CD4-positive, alpha-beta T cell (primary cell): ENCODE measurements at regions not wholly inside any gene's neighbourhood (a gene's known extent, or its start where the extent isn't known, plus 50 kb on each side); places are given as distances from the start of the nearest gene placed in this dataset.

Experiments used
- ATAC-seq: fragments of 200-7000 bp; cut with Tn5 transposase; one replicate; pipeline ENCODE4 v1.10.0; 2022; ENCODE audit warnings: mild to moderate bottlenecking; ENCODE audit not compliant: poor library complexity
- CTCF ChIA-PET: fragments of 350-600 bp; sonication (Branson Sonifier 250); formaldehyde crosslinking; loops from one replicate; lab custom pipeline; 2021; ENCODE audit warnings: antibody characterized with exemption, inconsistent platforms; lab: Charles Lee
- POLR2A ChIA-PET: fragments of 350-600 bp; sonication (Branson Sonifier 250); formaldehyde crosslinking; loops from one replicate; lab custom pipeline; 2021; ENCODE audit warnings: antibody characterized with exemption, inconsistent platforms; lab: Charles Lee
- DNase-seq, 14 experiments: peaks; one replicate each; pipeline ENCODE4 v3.0.0-alpha.2; 2013 to 2020; ENCODE audit warnings: mixed read lengths in 2 of 14
- H3K27ac ChIP-seq, 2 donors: one replicate each; pipeline versions ENCODE4 v1.5.1 to v1.7.0; 2013; ENCODE audit warnings: low read length in 2 of 2, low read depth in 1 of 2, mild to moderate bottlenecking in 1 of 2
- H3K27me3 ChIP-seq, 2 experiments: 1 replicate in 1 of 2; 2 replicates in 1 of 2; pipeline versions ENCODE4 v1.6.1 to v1.7.0; 2013; ENCODE audit warnings: low read length in 2 of 2, control low read depth in 1 of 2, mild to moderate bottlenecking in 1 of 2, moderate library complexity in 1 of 2; ENCODE audit not compliant: insufficient read depth in 2 of 2, control insufficient read depth in 1 of 2
- H3K36me3 ChIP-seq: one replicate; pipeline ENCODE4 v1.6.1; 2013; ENCODE audit warnings: low read length, control low read depth; ENCODE audit not compliant: insufficient read depth
- H3K4me1 ChIP-seq: one replicate; pipeline ENCODE4 v1.6.1; 2013; ENCODE audit warnings: low read length, control low read depth; ENCODE audit not compliant: insufficient read depth
- H3K4me3 ChIP-seq: one replicate; pipeline ENCODE4 v1.5.1; 2013; ENCODE audit warnings: mild to moderate bottlenecking, low read length, moderate library complexity
- H3K9me3 ChIP-seq, 2 experiments: 1 replicate in 1 of 2; 2 replicates in 1 of 2; pipeline versions ENCODE4 v1.6.1 to v1.7.0; 2013; ENCODE audit warnings: low read length in 2 of 2, mild to moderate bottlenecking in 2 of 2, control low read depth in 1 of 2, moderate library complexity in 1 of 2; ENCODE audit not compliant: control insufficient read depth in 1 of 2, insufficient read depth in 1 of 2
- H3K27ac Mint-ChIP-seq: one replicate; pipeline ENCODE4 v1.8.0; 2020; ENCODE audit warnings: mixed read lengths
- H3K27me3 Mint-ChIP-seq: one replicate; pipeline ENCODE4 v1.8.0; 2021; ENCODE audit warnings: mixed read lengths
- H3K36me3 Mint-ChIP-seq: one replicate; pipeline ENCODE4 v1.8.0; 2021; ENCODE audit warnings: low read depth, mixed read lengths
- H3K4me1 Mint-ChIP-seq: one replicate; pipeline ENCODE4 v1.8.0; 2021; ENCODE audit warnings: low read depth, mixed read lengths
- H3K4me3 Mint-ChIP-seq: one replicate; pipeline ENCODE4 v1.8.0; 2020; ENCODE audit warnings: mild to moderate bottlenecking, mixed read lengths
- H3K9me3 Mint-ChIP-seq: one replicate; pipeline ENCODE4 v1.8.0; 2020; ENCODE audit warnings: mixed read lengths
- intact Hi-C, 2 experiments: fragments of 100-400 bp; cut with DNase I in 1 of 2; cut with micrococcal nuclease in 1 of 2; formaldehyde crosslinking; loops; one replicate each; pipeline versions ENCODE4 v1.15.1 to v1.9.0; 2023 to 2025; cut with DNase I, micrococcal nuclease
- TF ChIP-seq, protein P1 (sequence below): fragments of 200-600 bp; IDR thresholded peaks from one replicate; pipeline ENCODE4 v1.8.0; 2022; ENCODE audit warnings: antibody characterized with exemption, mild to moderate bottlenecking

- no peaks in the 10 kb centered on the region for H3K36me3 ChIP-seq
- Mint-ChIP-seq H3K4me1 (peaks cover 60% of the 10 kb centered on the region), H3K9me3 (no peaks in the 10 kb centered on the region), H3K27ac (peak overlapping the region; percentile 98), H3K36me3 (no peaks in the 10 kb centered on the region), H3K4me3 (peak overlapping the region; percentile 14), H3K27me3 (no peaks in the 10 kb centered on the region)
- H3K27me3 ChIP-seq = no peaks in the 10 kb centered on the region
- ChIA-PET POLR2A (interaction anchor here (1.3 kb wide), 1 partner anchor 11 kb away, joined by 4 read pairs; no protein-coding TSS in a partner anchor), CTCF (no interaction called here)
- intact Hi-C loops = loop anchor here in 1 of 2 experiments (5.0 kb wide), 2 partner anchors 39 to 71 kb away; partner anchors contain the start of gene USP6NL
- peaks cover 51% of the 10 kb centered on the region for H3K4me1 ChIP-seq
- no peak for ATAC-seq
- H3K4me3 ChIP-seq = no peak overlapping the region
- no peak for DNase-seq
- TF ChIP-seq, protein P1, sequence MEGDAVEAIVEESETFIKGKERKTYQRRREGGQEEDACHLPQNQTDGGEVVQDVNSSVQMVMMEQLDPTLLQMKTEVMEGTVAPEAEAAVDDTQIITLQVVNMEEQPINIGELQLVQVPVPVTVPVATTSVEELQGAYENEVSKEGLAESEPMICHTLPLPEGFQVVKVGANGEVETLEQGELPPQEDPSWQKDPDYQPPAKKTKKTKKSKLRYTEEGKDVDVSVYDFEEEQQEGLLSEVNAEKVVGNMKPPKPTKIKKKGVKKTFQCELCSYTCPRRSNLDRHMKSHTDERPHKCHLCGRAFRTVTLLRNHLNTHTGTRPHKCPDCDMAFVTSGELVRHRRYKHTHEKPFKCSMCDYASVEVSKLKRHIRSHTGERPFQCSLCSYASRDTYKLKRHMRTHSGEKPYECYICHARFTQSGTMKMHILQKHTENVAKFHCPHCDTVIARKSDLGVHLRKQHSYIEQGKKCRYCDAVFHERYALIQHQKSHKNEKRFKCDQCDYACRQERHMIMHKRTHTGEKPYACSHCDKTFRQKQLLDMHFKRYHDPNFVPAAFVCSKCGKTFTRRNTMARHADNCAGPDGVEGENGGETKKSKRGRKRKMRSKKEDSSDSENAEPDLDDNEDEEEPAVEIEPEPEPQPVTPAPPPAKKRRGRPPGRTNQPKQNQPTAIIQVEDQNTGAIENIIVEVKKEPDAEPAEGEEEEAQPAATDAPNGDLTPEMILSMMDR = no peak
- H3K9me3 ChIP-seq = no peaks in the 10 kb centered on the region
- no peak overlapping the region for H3K27ac ChIP-seq
Measured at GRCh38 chr10:11682851-11683250, 59.3 kb upstream of the ECHDC3 start.

DNA sequence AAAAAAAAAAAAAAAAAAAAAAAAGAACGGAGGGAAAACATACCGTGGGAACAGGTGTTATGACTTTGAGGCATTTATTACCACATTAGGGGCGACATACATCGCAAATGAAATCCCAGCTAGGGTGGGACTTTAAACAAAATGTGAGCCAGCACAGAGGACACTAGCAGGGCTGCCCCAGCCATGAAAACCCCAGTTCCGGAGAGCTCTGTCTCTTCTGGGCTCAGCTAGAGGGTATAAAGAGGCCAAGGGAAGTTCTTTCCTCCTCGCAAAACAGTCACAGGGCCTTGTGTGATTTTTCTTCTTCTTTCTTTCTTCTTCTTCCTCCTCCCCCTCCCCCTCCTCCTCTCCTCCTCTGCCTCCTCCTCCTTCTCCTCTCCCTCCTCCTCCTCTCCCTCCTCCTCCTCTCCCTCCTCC, 59.9 kb upstream of the ECHDC3 start:
- peak overlapping the region; percentile 98 for H3K27ac Mint-ChIP-seq
- peaks cover 45% of the 10 kb centered on the region for H3K4me1 ChIP-seq
- no peaks in the 10 kb centered on the region for H3K9me3 Mint-ChIP-seq
- ATAC-seq (no peak), DNase-seq (peak in 1 of 14 experiments; percentile 11)
- H3K36me3 ChIP-seq = no peaks in the 10 kb centered on the region
- H3K27me3 ChIP-seq = no peaks in the 10 kb centered on the region
- H3K36me3 Mint-ChIP-seq = no peaks in the 10 kb centered on the region
- CTCF ChIA-PET = no interaction called here
- no peak overlapping the region for H3K4me3 ChIP-seq
- intact Hi-C loops = loop anchor here in 1 of 2 experiments (5.0 kb wide), 2 partner anchors 40 to 70 kb away; partner anchors contain the start of gene USP6NL
- TF ChIP-seq, protein P1 = no peak
- POLR2A ChIA-PET = interaction anchor here (0.6 to 1.3 kb wide), 2 partner anchors 11 to 110 kb away, joined by 3 to 4 read pairs; no protein-coding TSS in a partner anchor
- no peak overlapping the region for H3K4me3 Mint-ChIP-seq
- no peaks in the 10 kb centered on the region for H3K9me3 ChIP-seq
- H3K27ac ChIP-seq = no peak overlapping the region
- H3K27me3 Mint-ChIP-seq = no peaks in the 10 kb centered on the region
- H3K4me1 Mint-ChIP-seq = peaks cover 54% of the 10 kb centered on the region

DNA sequence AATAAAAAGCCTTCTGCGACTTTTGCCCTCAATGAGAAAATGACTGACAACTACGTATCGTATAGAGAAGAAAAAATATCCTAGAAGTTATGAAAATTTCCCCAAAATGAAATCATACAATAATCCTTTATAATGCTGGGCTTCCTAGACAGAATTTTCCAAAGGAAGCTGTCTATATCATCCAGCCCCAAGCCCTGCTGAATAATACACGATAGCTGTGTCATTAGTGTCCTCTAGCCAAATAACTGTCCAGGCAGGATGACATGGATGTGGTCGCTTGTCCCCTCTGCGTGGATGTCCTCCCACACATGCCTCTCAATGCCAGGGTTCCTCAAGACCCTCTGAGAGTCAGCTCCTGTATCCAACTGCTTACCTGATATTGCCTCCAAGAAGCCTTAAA, 61.7 kb upstream of the ECHDC3 start:
- CTCF ChIA-PET = no interaction called here
- H3K4me1 Mint-ChIP-seq = peaks cover 39% of the 10 kb centered on the region
- Histone ChIP-seq H3K4me1 (peaks cover 34% of the 10 kb centered on the region), H3K36me3 (no peaks in the 10 kb centered on the region), H3K4me3 (no peak overlapping the region), H3K27me3 (no peaks in the 10 kb centered on the region), H3K9me3 (no peaks in the 10 kb centered on the region), H3K27ac (no peak overlapping the region)
- no peaks in the 10 kb centered on the region for H3K9me3 Mint-ChIP-seq
- no peak for DNase-seq
- no peak for ATAC-seq
- no peak overlapping the region for H3K27ac Mint-ChIP-seq
- H3K27me3 Mint-ChIP-seq = no peaks in the 10 kb centered on the region
- no peak overlapping the region for H3K4me3 Mint-ChIP-seq
- intact Hi-C loops = loop anchor here in 1 of 2 experiments (5.0 kb wide), 2 partner anchors 42 to 68 kb away; partner anchors contain the start of gene USP6NL
- TF ChIP-seq, protein P1 = no peak
- no peaks in the 10 kb centered on the region for H3K36me3 Mint-ChIP-seq
- POLR2A ChIA-PET = no interaction called here
